Epithelial cell of esophagus (primary cell): ENCODE measurements at regions not wholly inside any gene's neighbourhood (a gene's known extent, or its start where the extent isn't known, plus 50 kb on each side); places are given as distances from the start of the nearest gene placed in this dataset.

Experiments used
- DNase-seq: peaks from one replicate; pipeline ENCODE4 v3.0.0; 2010; ENCODE audit warnings: low read depth
- H3K4me3 ChIP-seq: 2 replicates; pipeline ENCODE4 v1.5.1; 2011; ENCODE audit warnings: mild to moderate bottlenecking, low read length, control low read depth
- CTCF ChIP-seq: IDR thresholded peaks from 2 replicates; pipeline ENCODE4 v1.5.1; 2011; ENCODE audit warnings: low read depth, mild to moderate bottlenecking, low read length, control low read depth, inconsistent platforms; ENCODE audit not compliant: insufficient read depth; ENCODE audit errors: missing control alignments

- H3K4me3 ChIP-seq, result no peak overlapping the region
- TF ChIP-seq CTCF, result no peak
- DNase-seq, result no peak
These were observed 94.2 kb downstream of the PJA1 start for GRCh38 chrX:69070949-69071650.

- no peak overlapping the region for H3K4me3 ChIP-seq
- DNase-seq, result no peak
- no peak for TF ChIP-seq CTCF
These were observed 95.4 kb downstream of the PJA1 start for GRCh38 chrX:69069876-69070275.

GRCh38 chrX:69069086-69069445, 96.2 kb downstream of the PJA1 start:
- DNase-seq, result no peak
- TF ChIP-seq CTCF, result no peak
- no peak overlapping the region for H3K4me3 ChIP-seq

- no peak for DNase-seq
- H3K4me3 ChIP-seq, result no peak overlapping the region
- TF ChIP-seq CTCF, result no peak
These were observed 96.8 kb downstream of the PJA1 start for GRCh38 chrX:69068301-69069085.

GRCh38 chrX:69067841-69068240, 97.4 kb downstream of the PJA1 start:
- H3K4me3 ChIP-seq, result no peak overlapping the region
- DNase-seq, result no peak
- TF ChIP-seq CTCF, result no peak

- TF ChIP-seq CTCF, result no peak
- DNase-seq, result no peak
- H3K4me3 ChIP-seq, result no peak overlapping the region
These were observed 98.2 kb downstream of the PJA1 start for GRCh38 chrX:69066966-69067525.
